PC-9 (cell line): ENCODE measurements at regions not wholly inside any gene's neighbourhood (a gene's known extent, or its start where the extent isn't known, plus 50 kb on each side); places are given as distances from the start of the nearest gene placed in this dataset.

Source experiments
- BruUV-seq: library from RNA; stranded (reverse); fragments of 400-500 nt; replicated peaks from 2 replicates; lab custom pipeline; 2021; lab: Mats Ljungman, UMichigan
- CTCF ChIA-PET: fragments of 300-600 bp; sonication (Branson Sonifier 250); formaldehyde crosslinking; loops from one replicate; lab custom pipeline; 2022; ENCODE audit warnings: antibody characterized with exemption; lab: Charles Lee
- POLR2A ChIA-PET: fragments of 300-600 bp; sonication (Branson Sonifier 250); formaldehyde crosslinking; loops from one replicate; lab custom pipeline; 2022; ENCODE audit warnings: antibody characterized with exemption; ENCODE audit not compliant: unreplicated experiment; lab: Charles Lee
- DNase-seq, 2 experiments: peaks; one replicate each; pipeline versions ENCODE4 v3.0.0 to v3.0.0-alpha.2; 2015 to 2022; ENCODE audit warnings: mixed read lengths in 1 of 2
- H2AFZ ChIP-seq: fragments of 200-600 bp; sonication (generic); 2 replicates; pipeline ENCODE4 v1.8.1; 2017; ENCODE audit warnings: antibody characterized with exemption
- H3F3A ChIP-seq: fragments of 200-600 bp; sonication (generic); 2 replicates; pipeline ENCODE4 v1.8.1; 2017; ENCODE audit warnings: antibody characterized with exemption, mild to moderate bottlenecking, low read depth; ENCODE audit not compliant: insufficient read depth
- H3K27ac ChIP-seq: fragments of 200-600 bp; sonication (generic); 2 replicates; pipeline ENCODE4 v1.6.1; 2016; ENCODE audit warnings: mixed run types
- H3K27me3 ChIP-seq: fragments of 200-600 bp; sonication (generic); 2 replicates; pipeline ENCODE4 v1.6.1; 2016; ENCODE audit warnings: low read depth, mixed run types; ENCODE audit not compliant: insufficient read depth
- H3K36me3 ChIP-seq: fragments of 200-600 bp; sonication (generic); 2 replicates; pipeline ENCODE4 v1.6.1; 2016; ENCODE audit warnings: low read depth, mixed run types
- H3K4me1 ChIP-seq: fragments of 200-600 bp; sonication (generic); replicated peaks from 2 replicates; pipeline ENCODE4 v1.6.1; 2016; ENCODE audit warnings: mixed run types; ENCODE audit not compliant: insufficient read depth
- H3K4me2 ChIP-seq: fragments of 200-600 bp; sonication (generic); 2 replicates; pipeline ENCODE4 v1.6.1; 2017; ENCODE audit warnings: mixed run types
- H3K4me3 ChIP-seq: fragments of 200-600 bp; sonication (generic); 2 replicates; pipeline ENCODE4 v1.6.1; 2016; ENCODE audit warnings: mixed run types
- H3K79me2 ChIP-seq: fragments of 200-600 bp; sonication (generic); 2 replicates; pipeline ENCODE4 v1.6.1; 2017; ENCODE audit warnings: low read depth, mixed run types
- H3K9me2 ChIP-seq: fragments of 200-600 bp; sonication (generic); 2 replicates; pipeline ENCODE4 v1.8.1; 2017; ENCODE audit warnings: mild to moderate bottlenecking; ENCODE audit not compliant: insufficient read depth
- H3K9me3 ChIP-seq: fragments of 200-600 bp; sonication (generic); 2 replicates; pipeline ENCODE4 v1.8.1; 2016; ENCODE audit warnings: low read depth; ENCODE audit not compliant: insufficient read depth
- H4K20me1 ChIP-seq: fragments of 200-600 bp; sonication (generic); 2 replicates; pipeline ENCODE4 v1.8.1; 2017; ENCODE audit not compliant: insufficient read depth
- EZH2 ChIP-seq: fragments of 200-600 bp; sonication (generic); IDR thresholded peaks from 2 replicates; pipeline ENCODE4 v1.8.0; 2017; ENCODE audit warnings: antibody characterized with exemption, low read depth
- intact Hi-C: fragments of 100-400 bp; cut with micrococcal nuclease; formaldehyde crosslinking; loops from one replicate; pipeline ENCODE4 v1.10.0; 2022; ENCODE audit not compliant: unreplicated experiment
- TF ChIP-seq, protein P1 (sequence below): fragments of 200-600 bp; sonication (generic); conservative IDR thresholded peaks from 2 replicates; pipeline ENCODE4 v1.6.1; 2017; ENCODE audit warnings: mixed run types, antibody characterized with exemption, mild to moderate bottlenecking, moderate library complexity

DNA sequence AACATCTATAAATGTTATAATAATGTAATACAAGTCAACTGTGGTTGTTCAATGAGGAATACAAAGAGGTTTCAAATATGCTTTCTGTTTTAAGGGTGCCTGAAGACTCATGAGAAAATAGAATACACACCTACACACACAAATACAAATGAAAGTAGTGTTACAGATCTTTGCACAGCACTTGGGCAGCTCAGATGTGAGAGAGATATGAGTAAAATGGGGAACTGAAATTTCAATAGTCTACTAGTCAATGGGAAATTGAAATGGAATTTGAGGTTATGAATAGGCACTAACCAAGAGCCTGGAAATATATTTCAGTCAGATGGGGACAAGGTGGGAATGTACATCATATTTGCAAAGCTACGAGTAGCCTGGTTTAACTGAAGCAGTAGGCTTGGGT lies 96.6 kb downstream of the ISL1 start:
- H3K36me3 ChIP-seq = no peaks in the 10 kb centered on the region
- no peaks in the 10 kb centered on the region for H3K9me3 ChIP-seq
- CTCF ChIA-PET = no interaction called here
- no peak for DNase-seq
- POLR2A ChIA-PET = interaction anchor here (0.5 kb wide), 1 partner anchor 16 kb away, joined by 3 read pairs; no protein-coding TSS in a partner anchor
- BruUV-seq = no TSS peak
- no peaks in the 10 kb centered on the region for H3F3A ChIP-seq
- H3K9me2 ChIP-seq = no peaks in the 10 kb centered on the region; the same call in 1 of the 2 replicates
- no peak overlapping the region for H3K27ac ChIP-seq
- no peaks in the 10 kb centered on the region for H3K4me1 ChIP-seq
- H2AFZ ChIP-seq = no peak overlapping the region
- H3K4me2 ChIP-seq = no peak overlapping the region
- intact Hi-C loops = no loop called here
- no peaks in the 10 kb centered on the region for H3K27me3 ChIP-seq
- no peaks in the 10 kb centered on the region for H3K79me2 ChIP-seq
- H3K4me3 ChIP-seq = no peak overlapping the region
- TF ChIP-seq EZH2 = no peak
- TF ChIP-seq, protein P1, sequence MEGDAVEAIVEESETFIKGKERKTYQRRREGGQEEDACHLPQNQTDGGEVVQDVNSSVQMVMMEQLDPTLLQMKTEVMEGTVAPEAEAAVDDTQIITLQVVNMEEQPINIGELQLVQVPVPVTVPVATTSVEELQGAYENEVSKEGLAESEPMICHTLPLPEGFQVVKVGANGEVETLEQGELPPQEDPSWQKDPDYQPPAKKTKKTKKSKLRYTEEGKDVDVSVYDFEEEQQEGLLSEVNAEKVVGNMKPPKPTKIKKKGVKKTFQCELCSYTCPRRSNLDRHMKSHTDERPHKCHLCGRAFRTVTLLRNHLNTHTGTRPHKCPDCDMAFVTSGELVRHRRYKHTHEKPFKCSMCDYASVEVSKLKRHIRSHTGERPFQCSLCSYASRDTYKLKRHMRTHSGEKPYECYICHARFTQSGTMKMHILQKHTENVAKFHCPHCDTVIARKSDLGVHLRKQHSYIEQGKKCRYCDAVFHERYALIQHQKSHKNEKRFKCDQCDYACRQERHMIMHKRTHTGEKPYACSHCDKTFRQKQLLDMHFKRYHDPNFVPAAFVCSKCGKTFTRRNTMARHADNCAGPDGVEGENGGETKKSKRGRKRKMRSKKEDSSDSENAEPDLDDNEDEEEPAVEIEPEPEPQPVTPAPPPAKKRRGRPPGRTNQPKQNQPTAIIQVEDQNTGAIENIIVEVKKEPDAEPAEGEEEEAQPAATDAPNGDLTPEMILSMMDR = no peak
- no peaks in the 10 kb centered on the region for H4K20me1 ChIP-seq

GRCh38 chr5:51484326-51484725 lies 101.1 kb downstream of the ISL1 start:
- no peaks in the 10 kb centered on the region for H3K9me2 ChIP-seq
- H3K4me1 ChIP-seq = no peaks in the 10 kb centered on the region
- H3K27ac ChIP-seq = no peak overlapping the region
- ChIA-PET POLR2A (no interaction called here), CTCF (no interaction called here)
- TF ChIP-seq, protein P1 = no peak
- no peak for TF ChIP-seq EZH2
- no TSS peak for BruUV-seq
- H2AFZ ChIP-seq = no peak overlapping the region
- no peak overlapping the region for H3K4me3 ChIP-seq
- no peaks in the 10 kb centered on the region for H3F3A ChIP-seq
- H3K79me2 ChIP-seq = no peaks in the 10 kb centered on the region
- no peaks in the 10 kb centered on the region for H3K9me3 ChIP-seq
- no peaks in the 10 kb centered on the region for H3K27me3 ChIP-seq
- no peak overlapping the region for H3K4me2 ChIP-seq
- DNase-seq = no peak
- no peaks in the 10 kb centered on the region for H3K36me3 ChIP-seq
- no peaks in the 10 kb centered on the region for H4K20me1 ChIP-seq
- intact Hi-C loops = no loop called here

DNA sequence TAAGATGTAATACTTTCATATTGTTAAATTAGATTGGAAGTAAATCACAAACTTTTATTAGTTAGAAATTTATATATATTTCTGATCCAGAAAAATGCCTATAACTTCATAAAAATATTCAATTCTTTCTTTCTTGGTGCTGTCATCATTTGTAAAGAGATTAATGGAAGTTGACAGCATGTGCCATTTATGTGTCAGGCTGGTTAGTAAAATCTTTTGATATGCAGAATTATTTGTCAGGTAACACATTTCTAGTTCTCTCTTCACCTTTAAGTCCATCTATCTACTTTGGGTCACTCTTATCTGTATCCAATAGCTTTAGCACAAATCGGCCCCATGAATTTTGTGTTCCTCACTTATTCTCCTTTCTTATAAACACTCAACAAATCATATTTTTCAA lies 102.9 kb downstream of the ISL1 start:
- ChIA-PET CTCF (no interaction called here), POLR2A (no interaction called here)
- H3K4me3 ChIP-seq = no peak overlapping the region
- no peaks in the 10 kb centered on the region for H3K9me3 ChIP-seq
- no peaks in the 10 kb centered on the region for H3K79me2 ChIP-seq
- no peaks in the 10 kb centered on the region for H3K9me2 ChIP-seq
- no peak overlapping the region for H2AFZ ChIP-seq
- intact Hi-C loops = no loop called here
- no peak overlapping the region for H3K4me2 ChIP-seq
- no peak for DNase-seq
- TF ChIP-seq EZH2 = no peak
- TF ChIP-seq, protein P1 = no peak
- no peaks in the 10 kb centered on the region for H3K36me3 ChIP-seq
- no peaks in the 10 kb centered on the region for H3K4me1 ChIP-seq
- no peaks in the 10 kb centered on the region for H3K27me3 ChIP-seq
- no peaks in the 10 kb centered on the region for H4K20me1 ChIP-seq
- BruUV-seq = no TSS peak
- no peak overlapping the region for H3K27ac ChIP-seq
- H3F3A ChIP-seq = no peaks in the 10 kb centered on the region
